ENCODE measurements at regions not wholly inside any gene's neighbourhood (a gene's known extent, or its start where the extent isn't known, plus 50 kb on each side); places are given as distances from the start of the nearest gene placed in this dataset.

GRCh38 chr16:17589898-17590297, 119.1 kb upstream of the XYLT1 start:
- TF ChIP-seq CTCF (IDR thresholded peaks at IDR 0.05) (no peak), EZH2 (IDR thresholded peaks at IDR 0.05; ENCODE audit: borderline replicate concordance, insufficient read depth, low read depth, low read length, poor library complexity, severe bottlenecking) (no peak)

Data from B cell (primary cell).